ENCODE measurements at regions not wholly inside any gene's neighbourhood (a gene's known extent, or its start where the extent isn't known, plus 50 kb on each side); places are given as distances from the start of the nearest gene placed in this dataset.

DNA sequence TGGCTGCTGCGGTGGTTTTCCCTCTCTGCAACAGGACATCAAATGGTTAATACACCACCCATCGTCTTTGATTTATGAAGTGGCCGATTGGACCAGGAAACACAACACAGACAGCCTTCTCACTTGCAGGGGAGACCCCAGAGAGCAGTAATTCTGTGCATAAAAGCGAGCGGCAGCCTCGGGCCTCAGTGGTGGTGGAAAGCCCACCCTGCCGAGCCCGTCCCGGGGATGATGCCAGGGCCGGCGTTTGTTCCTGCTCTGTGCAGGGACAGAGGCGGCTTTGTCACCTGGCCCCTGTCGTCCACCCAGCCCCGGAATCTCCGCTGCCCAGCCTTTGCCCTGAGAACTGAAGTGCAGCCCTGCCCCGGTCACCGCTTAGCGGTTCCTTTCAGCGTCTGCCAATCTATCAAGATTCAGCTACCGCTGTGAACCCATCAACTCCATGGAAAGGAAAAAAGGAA is 184.4 kb downstream of the TSHZ3 start:
- TF ChIP-seq, protein P1, sequence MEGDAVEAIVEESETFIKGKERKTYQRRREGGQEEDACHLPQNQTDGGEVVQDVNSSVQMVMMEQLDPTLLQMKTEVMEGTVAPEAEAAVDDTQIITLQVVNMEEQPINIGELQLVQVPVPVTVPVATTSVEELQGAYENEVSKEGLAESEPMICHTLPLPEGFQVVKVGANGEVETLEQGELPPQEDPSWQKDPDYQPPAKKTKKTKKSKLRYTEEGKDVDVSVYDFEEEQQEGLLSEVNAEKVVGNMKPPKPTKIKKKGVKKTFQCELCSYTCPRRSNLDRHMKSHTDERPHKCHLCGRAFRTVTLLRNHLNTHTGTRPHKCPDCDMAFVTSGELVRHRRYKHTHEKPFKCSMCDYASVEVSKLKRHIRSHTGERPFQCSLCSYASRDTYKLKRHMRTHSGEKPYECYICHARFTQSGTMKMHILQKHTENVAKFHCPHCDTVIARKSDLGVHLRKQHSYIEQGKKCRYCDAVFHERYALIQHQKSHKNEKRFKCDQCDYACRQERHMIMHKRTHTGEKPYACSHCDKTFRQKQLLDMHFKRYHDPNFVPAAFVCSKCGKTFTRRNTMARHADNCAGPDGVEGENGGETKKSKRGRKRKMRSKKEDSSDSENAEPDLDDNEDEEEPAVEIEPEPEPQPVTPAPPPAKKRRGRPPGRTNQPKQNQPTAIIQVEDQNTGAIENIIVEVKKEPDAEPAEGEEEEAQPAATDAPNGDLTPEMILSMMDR (IDR thresholded peaks at IDR 0.05): no peak
- no peak for TF ChIP-seq POLR2A (IDR thresholded peaks at IDR 0.05)

Measured in adrenal gland (tissue), 5 donors.